B cell (primary cell): ENCODE measurements at regions not wholly inside any gene's neighbourhood (a gene's known extent, or its start where the extent isn't known, plus 50 kb on each side); places are given as distances from the start of the nearest gene placed in this dataset.

Experiments used
- ATAC-seq: fragments of 200-7000 bp; cut with Tn5 transposase; one replicate; pipeline ENCODE4 v1.10.0; 2021; ENCODE audit warnings: low read depth, mild to moderate bottlenecking, moderate number of reproducible peaks, moderate library complexity
- CTCF ChIA-PET: fragments of 350-600 bp; sonication (Branson Sonifier 250); formaldehyde crosslinking; loops from one replicate; lab custom pipeline; 2021; ENCODE audit warnings: antibody characterized with exemption, inconsistent platforms; lab: Charles Lee
- POLR2A ChIA-PET: fragments of 350-600 bp; sonication (Branson Sonifier 250); formaldehyde crosslinking; loops from one replicate; lab custom pipeline; 2021; ENCODE audit warnings: antibody characterized with exemption; lab: Charles Lee
- DNase-seq: peaks from one replicate; pipeline ENCODE4 v3.0.0; 2013
- H2AFZ ChIP-seq: 2 replicates; pipeline ENCODE4 v1.6.1; 2012; ENCODE audit warnings: mild to moderate bottlenecking, low read depth, low read length; ENCODE audit not compliant: insufficient read depth, poor library complexity, severe bottlenecking
- H3K27ac ChIP-seq, 2 donors: 1 replicate in 1 of 2; 2 replicates in 1 of 2; pipeline ENCODE4 v1.5.1; 2012 to 2013; ENCODE audit warnings: low read length in 2 of 2, mild to moderate bottlenecking in 2 of 2, moderate library complexity in 1 of 2
- H3K27me3 ChIP-seq, 4 experiments: fragments of 200-600 bp in 1 of 4; sonication (generic) in 1 of 4; replicated peaks in 1 of 4; 1 replicate in 2 of 4; 2 replicates in 2 of 4; pipeline versions ENCODE4 v1.6.1 to v1.7.0; 2013 to 2016; ENCODE audit warnings: low read length in 3 of 4, mild to moderate bottlenecking in 2 of 4, mixed read lengths in 1 of 4, moderate library complexity in 1 of 4; ENCODE audit not compliant: insufficient read depth in 4 of 4, control insufficient read depth in 3 of 4; ENCODE audit errors: control extremely low read depth in 1 of 4
- H3K36me3 ChIP-seq, 2 experiments: replicated peaks in 1 of 2; 1 replicate in 1 of 2; 2 replicates in 1 of 2; pipeline versions ENCODE4 v1.6.1 to v1.7.1; 2013; ENCODE audit warnings: low read length in 1 of 2; ENCODE audit not compliant: insufficient read depth in 2 of 2, control insufficient read depth in 1 of 2; ENCODE audit errors: control extremely low read depth in 1 of 2, extremely low read depth in 1 of 2
- H3K4me1 ChIP-seq, 2 donors: fragments of 200-600 bp in 1 of 2; sonication (generic) in 1 of 2; 1 replicate in 1 of 2; 2 replicates in 1 of 2; pipeline versions ENCODE4 v1.5.1 to v1.6.1; 2013 to 2017; ENCODE audit warnings: low read length in 2 of 2; ENCODE audit not compliant: control insufficient read depth in 2 of 2, insufficient read depth in 2 of 2
- H3K4me2 ChIP-seq: replicated peaks from 2 replicates; pipeline ENCODE3; 2012; ENCODE audit warnings: mild to moderate bottlenecking, low read depth, low read length; ENCODE audit not compliant: poor library complexity, severe bottlenecking
- H3K4me3 ChIP-seq, 5 experiments: fragments of 200-600 bp in 1 of 5; sonication (generic) in 1 of 5; 1 replicate in 3 of 5; 2 replicates in 2 of 5; pipeline versions ENCODE4 v1.5.1 to v1.7.0; 2011 to 2016; ENCODE audit warnings: low read length in 4 of 5, mild to moderate bottlenecking in 4 of 5, low read depth in 2 of 5, control low read depth in 1 of 5, moderate library complexity in 1 of 5; ENCODE audit not compliant: insufficient read depth in 1 of 5; ENCODE audit errors: control extremely low read depth in 1 of 5, extremely low read depth in 1 of 5
- H3K79me2 ChIP-seq: fragments of 200-600 bp; sonication (generic); one replicate; pipeline ENCODE4 v1.6.0; 2016; ENCODE audit warnings: low read length; ENCODE audit not compliant: control insufficient read depth, insufficient read depth
- H3K9ac ChIP-seq: fragments of 200-600 bp; sonication (generic); 2 replicates; pipeline ENCODE4 v1.6.1; 2017; ENCODE audit warnings: mild to moderate bottlenecking, low read length, moderate library complexity
- H3K9me3 ChIP-seq, 3 donors: one replicate each; pipeline versions ENCODE4 v1.6.1 to v1.7.1; 2013; ENCODE audit warnings: low read length in 2 of 3; ENCODE audit not compliant: control insufficient read depth in 2 of 3, insufficient read depth in 1 of 3; ENCODE audit errors: control extremely low read depth in 1 of 3
- H4K20me1 ChIP-seq: 2 replicates; pipeline ENCODE4 v1.6.0; 2012; ENCODE audit warnings: mild to moderate bottlenecking, low read length; ENCODE audit not compliant: insufficient read depth, control insufficient read depth, poor library complexity, severe bottlenecking
- H3K27ac Mint-ChIP-seq: one replicate; pipeline ENCODE4 v1.8.0; 2021; ENCODE audit warnings: mixed read lengths
- H3K27me3 Mint-ChIP-seq: one replicate; pipeline ENCODE4 v1.8.0; 2021; ENCODE audit warnings: mixed read lengths
- H3K4me1 Mint-ChIP-seq: one replicate; pipeline ENCODE4 v1.8.0; 2021; ENCODE audit warnings: mixed read lengths
- H3K4me3 Mint-ChIP-seq: one replicate; pipeline ENCODE4 v1.8.0; 2021; ENCODE audit warnings: mixed read lengths
- H3K9me3 Mint-ChIP-seq: one replicate; pipeline ENCODE4 v1.8.0; 2022; ENCODE audit warnings: mixed read lengths; ENCODE audit not compliant: insufficient read depth
- CTCF ChIP-seq: fragments of 200-600 bp; IDR thresholded peaks from one replicate; pipeline ENCODE4 v1.8.0; 2022; ENCODE audit warnings: antibody characterized with exemption, mild to moderate bottlenecking
- EZH2 ChIP-seq: IDR thresholded peaks from 2 replicates; pipeline ENCODE4 v1.6.1; 2012; ENCODE audit warnings: borderline replicate concordance, low read depth, mild to moderate bottlenecking, moderate library complexity, low read length; ENCODE audit not compliant: insufficient read depth, poor library complexity, severe bottlenecking
- WGBS: methylation state at CpG from one replicate; pipeline ENCODE4 v1.1.5; 2013; ENCODE audit warnings: missing lambda C conversion rate; ENCODE audit not compliant: insufficient coverage; 5-methylcytosine and 5-hydroxymethylcytosine counted together
- intact Hi-C: fragments of 100-400 bp; cut with micrococcal nuclease; formaldehyde crosslinking; loops from one replicate; pipeline ENCODE4 v1.10.0; 2022

- H3K4me1 ChIP-seq, result no peaks in the 10 kb centered on the region
- intact Hi-C loops, result no loop called here
- 79% methylated on average over 9 of the region's 10 CpGs for WGBS
- H3K9me3 Mint-ChIP-seq, result peaks cover 6% of the 10 kb centered on the region
- no peak overlapping the region for H3K27ac Mint-ChIP-seq
- peaks cover 0 to 8% (median 0%) of the 10 kb centered on the region in 4 experiments for H3K27me3 ChIP-seq
- no peak for TF ChIP-seq CTCF
- TF ChIP-seq EZH2, result no peak
- no peak overlapping the region for H2AFZ ChIP-seq
- ATAC-seq, result no peak
- H3K4me3 ChIP-seq, result no peak overlapping the region
- no peaks in the 10 kb centered on the region for H3K79me2 ChIP-seq
- H3K4me1 Mint-ChIP-seq, result no peaks in the 10 kb centered on the region
- no peak overlapping the region for H3K27ac ChIP-seq
- H3K4me3 Mint-ChIP-seq, result no peak overlapping the region
- peaks cover 0 to 7% (median 4%) of the 10 kb centered on the region in 3 donors for H3K9me3 ChIP-seq
- no peak overlapping the region for H3K9ac ChIP-seq
- H3K36me3 ChIP-seq, result no peaks in the 10 kb centered on the region
- H4K20me1 ChIP-seq, result no peaks in the 10 kb centered on the region
- CTCF ChIA-PET, result interaction anchor here (1.6 kb wide), 1 partner anchor 88 kb away, joined by 4 read pairs; no protein-coding TSS in a partner anchor
- no peak for DNase-seq
- POLR2A ChIA-PET, result no interaction called here
- no peak overlapping the region for H3K4me2 ChIP-seq
- peaks cover 16% of the 10 kb centered on the region for H3K27me3 Mint-ChIP-seq
Observed at GRCh38 chr10:30775779-30776591, 146.4 kb upstream of the LYZL2 start.

- H3K27ac Mint-ChIP-seq, result no peak overlapping the region
- H3K9me3 Mint-ChIP-seq, result peaks cover 6% of the 10 kb centered on the region
- CTCF ChIA-PET, result no interaction called here
- DNase-seq, result no peak
- Histone ChIP-seq H2AFZ (no peak overlapping the region), H4K20me1 (no peaks in the 10 kb centered on the region), H3K9me3 (peaks cover 0 to 19% (median 16%) of the 10 kb centered on the region in 3 donors), H3K9ac (no peak overlapping the region), H3K36me3 (no peaks in the 10 kb centered on the region), H3K4me1 (no peaks in the 10 kb centered on the region), H3K4me3 (no peak overlapping the region), H3K4me2 (no peak overlapping the region), H3K79me2 (no peaks in the 10 kb centered on the region), H3K27me3 (peaks cover 0 to 5% (median 0%) of the 10 kb centered on the region in 4 experiments), H3K27ac (no peak overlapping the region)
- H3K4me1 Mint-ChIP-seq, result no peaks in the 10 kb centered on the region
- peaks cover 11% of the 10 kb centered on the region for H3K27me3 Mint-ChIP-seq
- POLR2A ChIA-PET, result no interaction called here
- no peak for TF ChIP-seq CTCF
- no peak for TF ChIP-seq EZH2
- no peak for ATAC-seq
- intact Hi-C loops, result no loop called here
- 90% methylated on average over 8 of the region's 10 CpGs for WGBS
- H3K4me3 Mint-ChIP-seq, result no peak overlapping the region
Observed at GRCh38 chr10:30774261-30774660, 144.7 kb upstream of the LYZL2 start.
